Sigmoid colon (tissue), 6 donors: ENCODE measurements at regions not wholly inside any gene's neighbourhood (a gene's known extent, or its start where the extent isn't known, plus 50 kb on each side); places are given as distances from the start of the nearest gene placed in this dataset.

Source experiments
- DNase-seq: peaks from one replicate; pipeline ENCODE4 v3.0.0-alpha.2; 2019
- H3K27ac ChIP-seq, 4 donors: fragments of 200-600 bp; sonication (generic); one replicate each; pipeline ENCODE4 v1.5.1; 2016 to 2019; ENCODE audit warnings: mild to moderate bottlenecking in 1 of 4
- H3K27me3 ChIP-seq, 3 donors: fragments of 200-600 bp; sonication (generic); one replicate each; pipeline ENCODE4 v1.5.1; 2019; ENCODE audit warnings: mild to moderate bottlenecking in 1 of 3
- H3K36me3 ChIP-seq, 4 donors: fragments of 200-600 bp; sonication (generic); one replicate each; pipeline ENCODE4 v1.5.1; 2016 to 2019
- H3K4me1 ChIP-seq, 4 donors: fragments of 200-600 bp; sonication (generic); one replicate each; pipeline ENCODE4 v1.5.1; 2017 to 2019
- H3K4me3 ChIP-seq, 4 donors: fragments of 200-600 bp; sonication (generic); one replicate each; pipeline ENCODE4 v1.5.1; 2017 to 2019; ENCODE audit warnings: mild to moderate bottlenecking in 2 of 4, moderate library complexity in 1 of 4
- H3K9me3 ChIP-seq, 4 donors: fragments of 200-600 bp in 3 of 4; sonication (generic) in 3 of 4; one replicate each; pipeline versions ENCODE4 v1.5.1 to v1.6.1; 2013 to 2019
- EP300 ChIP-seq, 4 donors: sonication (generic); formaldehyde crosslinking; IDR thresholded peaks; one replicate each; pipeline ENCODE4 v1.6.1; 2017; ENCODE audit warnings: antibody characterized with exemption in 4 of 4
- POLR2A ChIP-seq, 2 donors: fragments of 450-650 bp; IDR thresholded peaks; one replicate each; pipeline ENCODE4 v1.6.1; 2016; ENCODE audit warnings: antibody characterized with exemption in 2 of 2, mild to moderate bottlenecking in 2 of 2, moderate library complexity in 2 of 2
- POLR2AphosphoS5 ChIP-seq, 4 donors: sonication (generic); formaldehyde crosslinking; IDR thresholded peaks; one replicate each; pipeline ENCODE4 v1.6.1; 2017; ENCODE audit warnings: antibody characterized with exemption in 4 of 4
- WGBS, 2 donors: extraction: QIAGEN DNeasy Blood & Tissue Kit; methylation state at CpG; one replicate each; pipeline ENCODE4 v1.1.7; 2013; 5-methylcytosine and 5-hydroxymethylcytosine counted together
- intact Hi-C: fragments of 100-400 bp; cut with DNase I; formaldehyde crosslinking; loops from one replicate; pipeline ENCODE4 v1.15.1; 2023
- TF ChIP-seq, protein P1 (sequence below), 4 experiments: fragments of 450-650 bp in 3 of 4; fragments of 200-600 bp in 1 of 4; IDR thresholded peaks; one replicate each; pipeline ENCODE4 v1.5.1; 2016 to 2019; ENCODE audit warnings: antibody characterized with exemption in 4 of 4, mild to moderate bottlenecking in 3 of 4, moderate library complexity in 2 of 4
- donor health status: healthy with polysubstance abuse.
- donor health status: healthy.

DNA sequence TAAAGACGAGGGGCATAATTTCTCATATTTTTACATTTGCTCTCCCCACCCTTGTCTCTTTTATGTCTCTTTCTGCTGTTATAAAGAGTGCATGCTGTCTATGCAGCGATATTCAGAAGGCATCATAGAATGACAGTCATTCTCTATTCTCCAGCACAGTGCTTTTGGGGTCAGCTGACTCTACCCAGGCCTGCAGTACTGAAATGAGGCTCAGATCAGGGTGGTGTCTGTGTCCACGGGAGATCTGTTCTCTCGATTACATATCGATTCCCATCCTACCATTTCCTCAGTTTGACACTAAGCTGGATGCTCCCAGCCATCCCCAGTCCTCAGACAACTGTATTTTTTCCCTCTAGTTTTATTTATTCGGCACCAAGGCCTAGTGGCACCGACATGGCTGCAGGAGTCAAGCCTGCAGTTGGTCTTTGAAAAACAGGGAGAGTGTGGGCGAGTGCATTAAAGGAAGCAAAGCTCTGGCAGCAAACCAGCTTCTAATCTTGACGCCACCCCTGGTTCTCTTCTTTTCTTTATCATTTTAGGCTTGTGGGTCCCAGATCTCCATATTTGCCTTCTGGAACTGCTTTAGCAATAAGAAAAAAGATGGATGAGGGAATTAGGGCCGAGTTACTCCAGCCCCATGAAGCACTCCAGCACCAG is 71.6 kb upstream of the PICALM start:
- 90 to 92% methylated on average over 10 of the region's 10 CpGs for WGBS, 2 donors
- Histone ChIP-seq H3K27ac (peak overlapping the region in 1 of 4 donors; percentile 3), H3K4me1 (peaks cover 0 to 15% (median 10%) of the 10 kb centered on the region in 4 donors), H3K27me3 (no peaks in the 10 kb centered on the region), H3K36me3 (no peaks in the 10 kb centered on the region), H3K4me3 (no peak overlapping the region), H3K9me3 (no peaks in the 10 kb centered on the region)
- TF ChIP-seq POLR2A (IDR thresholded peaks at IDR 0.05): no peak
- TF ChIP-seq EP300 (IDR thresholded peaks at IDR 0.05): no peak
- TF ChIP-seq, protein P1, sequence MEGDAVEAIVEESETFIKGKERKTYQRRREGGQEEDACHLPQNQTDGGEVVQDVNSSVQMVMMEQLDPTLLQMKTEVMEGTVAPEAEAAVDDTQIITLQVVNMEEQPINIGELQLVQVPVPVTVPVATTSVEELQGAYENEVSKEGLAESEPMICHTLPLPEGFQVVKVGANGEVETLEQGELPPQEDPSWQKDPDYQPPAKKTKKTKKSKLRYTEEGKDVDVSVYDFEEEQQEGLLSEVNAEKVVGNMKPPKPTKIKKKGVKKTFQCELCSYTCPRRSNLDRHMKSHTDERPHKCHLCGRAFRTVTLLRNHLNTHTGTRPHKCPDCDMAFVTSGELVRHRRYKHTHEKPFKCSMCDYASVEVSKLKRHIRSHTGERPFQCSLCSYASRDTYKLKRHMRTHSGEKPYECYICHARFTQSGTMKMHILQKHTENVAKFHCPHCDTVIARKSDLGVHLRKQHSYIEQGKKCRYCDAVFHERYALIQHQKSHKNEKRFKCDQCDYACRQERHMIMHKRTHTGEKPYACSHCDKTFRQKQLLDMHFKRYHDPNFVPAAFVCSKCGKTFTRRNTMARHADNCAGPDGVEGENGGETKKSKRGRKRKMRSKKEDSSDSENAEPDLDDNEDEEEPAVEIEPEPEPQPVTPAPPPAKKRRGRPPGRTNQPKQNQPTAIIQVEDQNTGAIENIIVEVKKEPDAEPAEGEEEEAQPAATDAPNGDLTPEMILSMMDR (IDR thresholded peaks at IDR 0.05): no peak
- TF ChIP-seq POLR2AphosphoS5 (IDR thresholded peaks at IDR 0.05): no peak
- intact Hi-C loops: no loop called here
- no peak for DNase-seq

DNA sequence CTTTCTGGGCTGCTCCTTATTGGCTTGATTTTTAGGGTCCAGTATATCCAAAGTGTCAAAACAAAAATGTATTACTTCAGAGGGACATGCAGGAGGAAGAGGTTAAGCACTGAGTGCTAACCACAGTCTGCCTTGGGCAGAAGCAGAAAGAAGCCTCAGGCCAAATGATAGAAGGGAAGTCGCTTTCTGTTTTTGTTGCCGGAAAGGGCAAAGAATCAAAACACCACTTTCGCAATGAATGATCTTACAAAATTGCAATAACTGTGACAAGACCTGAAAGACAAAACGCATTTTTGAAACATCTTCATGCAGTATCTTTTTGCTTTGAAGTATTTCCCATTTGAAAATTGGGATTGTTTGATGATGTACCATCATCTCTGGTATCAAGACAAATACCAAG is 70.1 kb upstream of the PICALM start:
- Histone ChIP-seq H3K27me3 (no peaks in the 10 kb centered on the region), H3K27ac (no peak overlapping the region), H3K4me1 (peaks cover 0 to 18% (median 14%) of the 10 kb centered on the region in 4 donors), H3K36me3 (no peaks in the 10 kb centered on the region), H3K4me3 (no peak overlapping the region), H3K9me3 (no peaks in the 10 kb centered on the region)
- TF ChIP-seq, protein P1 (IDR thresholded peaks at IDR 0.05): no peak
- TF ChIP-seq POLR2A (IDR thresholded peaks at IDR 0.05) (no peak), EP300 (IDR thresholded peaks at IDR 0.05) (no peak), POLR2AphosphoS5 (IDR thresholded peaks at IDR 0.05) (no peak)
- 64 to 89% methylated on average over 4 of the region's 4 CpGs for WGBS, 2 donors
- DNase-seq: no peak
- intact Hi-C loops: no loop called here

DNA sequence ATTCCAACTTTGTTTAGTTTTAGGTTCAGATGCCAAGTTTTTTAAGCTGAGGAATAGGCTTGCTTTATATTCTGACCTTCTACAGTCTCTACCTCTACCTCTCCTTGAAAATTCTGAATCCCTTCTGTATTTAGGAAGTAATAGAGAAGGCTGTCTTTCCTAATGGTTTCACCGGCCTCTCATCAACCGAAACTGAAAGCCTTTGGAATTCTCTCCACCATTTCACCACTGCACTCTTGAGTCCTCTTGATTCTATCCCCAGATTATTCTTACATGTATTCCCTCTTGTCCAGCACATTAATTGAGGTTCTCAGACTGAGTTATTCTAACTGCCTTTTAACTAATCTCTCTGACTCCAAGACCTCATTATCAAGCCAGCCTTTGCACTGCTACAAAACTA is 67.7 kb upstream of the PICALM start:
- intact Hi-C loops: no loop called here
- Histone ChIP-seq H3K4me1 (peaks cover 0 to 18% (median 14%) of the 10 kb centered on the region in 4 donors), H3K36me3 (no peaks in the 10 kb centered on the region), H3K4me3 (no peak overlapping the region), H3K9me3 (no peaks in the 10 kb centered on the region), H3K27ac (peak overlapping the region in 1 of 4 donors; percentile 31), H3K27me3 (no peaks in the 10 kb centered on the region)
- 82 to 87% methylated on average over 2 of the region's 2 CpGs for WGBS, 2 donors
- DNase-seq: no peak
- no peak for TF ChIP-seq EP300 (IDR thresholded peaks at IDR 0.05)

DNA sequence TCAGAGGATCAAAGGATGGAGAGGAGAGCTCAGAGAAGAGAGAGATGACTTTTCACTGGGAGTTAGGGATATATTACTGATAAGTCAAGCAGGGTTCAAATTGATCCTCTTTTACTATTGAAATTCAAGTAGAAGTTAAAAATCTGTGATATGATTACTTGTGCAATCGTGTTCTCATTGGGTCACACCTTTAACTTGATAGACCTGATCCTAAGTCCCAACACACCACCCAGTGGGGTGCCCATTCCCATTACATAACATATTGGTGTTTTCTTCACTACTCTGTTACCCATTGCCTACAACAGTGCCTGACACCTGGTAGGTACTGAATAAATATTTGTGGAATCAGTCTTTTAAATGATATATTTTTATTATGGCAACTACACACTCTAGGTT is 66.4 kb upstream of the PICALM start:
- Histone ChIP-seq H3K27ac (no peak overlapping the region), H3K36me3 (no peaks in the 10 kb centered on the region), H3K9me3 (no peaks in the 10 kb centered on the region), H3K4me1 (peaks cover 0 to 18% (median 14%) of the 10 kb centered on the region in 4 donors), H3K4me3 (no peak overlapping the region), H3K27me3 (no peaks in the 10 kb centered on the region)
- intact Hi-C loops: no loop called here
- 21 to 77% methylated on average over 1 of the region's 1 CpG for WGBS, 2 donors
- TF ChIP-seq POLR2A (IDR thresholded peaks at IDR 0.05) (no peak), POLR2AphosphoS5 (IDR thresholded peaks at IDR 0.05) (no peak), EP300 (IDR thresholded peaks at IDR 0.05) (no peak)
- TF ChIP-seq, protein P1 (IDR thresholded peaks at IDR 0.05): no peak
- DNase-seq: no peak

DNA sequence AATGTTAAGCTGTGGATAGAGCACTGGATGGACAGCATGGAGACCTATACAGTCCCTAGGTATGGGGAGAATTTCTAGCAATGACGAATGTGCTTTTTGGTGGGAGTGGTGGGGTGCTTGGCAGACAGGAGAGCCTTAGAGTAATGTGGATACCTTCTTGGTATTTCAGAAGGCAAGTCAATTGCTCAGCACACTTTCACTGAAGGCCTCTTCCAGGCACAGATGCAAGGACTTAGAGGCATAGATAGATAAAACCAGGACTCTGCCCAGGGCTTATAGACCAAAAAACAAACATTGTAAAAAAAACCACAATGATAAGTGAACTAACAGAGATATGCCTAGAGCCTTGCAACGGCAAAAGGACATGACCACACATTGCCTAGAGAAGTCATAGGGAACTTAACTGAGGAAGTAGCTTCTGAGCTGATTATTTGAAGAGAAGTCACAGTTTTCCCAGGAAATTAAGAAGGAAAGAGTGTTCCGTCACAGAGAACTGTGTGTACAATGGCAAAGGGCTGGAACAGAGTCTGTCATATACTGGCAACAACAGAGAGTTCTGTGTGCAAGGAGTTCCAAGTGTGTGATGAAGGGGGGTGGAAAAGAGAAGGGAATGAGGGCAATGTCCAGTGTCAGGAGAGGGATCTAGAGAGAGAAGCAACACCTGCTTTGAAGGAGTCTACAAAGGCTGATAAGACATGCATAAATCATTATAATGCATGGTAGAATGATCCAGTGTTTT is 65.9 kb upstream of the PICALM start:
- no peaks in the 10 kb centered on the region for H3K36me3 ChIP-seq
- no peak overlapping the region for H3K4me3 ChIP-seq
- peak overlapping the region in 1 of 4 donors; percentile 3 for H3K27ac ChIP-seq
- intact Hi-C loops: no loop called here
- H3K9me3 ChIP-seq: no peaks in the 10 kb centered on the region
- TF ChIP-seq, protein P1 (IDR thresholded peaks at IDR 0.05): no peak
- TF ChIP-seq POLR2A (IDR thresholded peaks at IDR 0.05): no peak
- peak in 1 of 4 donors; percentile 34 for TF ChIP-seq POLR2AphosphoS5 (IDR thresholded peaks at IDR 0.05)
- H3K4me1 ChIP-seq: peaks cover 0 to 18% (median 14%) of the 10 kb centered on the region in 4 donors
- H3K27me3 ChIP-seq: no peaks in the 10 kb centered on the region
- DNase-seq: no peak
- 12 to 53% methylated on average over 3 of the region's 3 CpGs for WGBS, 2 donors
